GM18511 (cell line): ENCODE measurements at regions not wholly inside any gene's neighbourhood (a gene's known extent, or its start where the extent isn't known, plus 50 kb on each side); places are given as distances from the start of the nearest gene placed in this dataset.

Experiments
- ATAC-seq: cut with Tn5 transposase; IDR thresholded peaks from one replicate; pipeline ENCODE4 v1.9.1; 2021; ENCODE audit warnings: mild to moderate bottlenecking, moderate library complexity; ENCODE audit not compliant: unreplicated experiment

GRCh38 chr12:59088673-59089072 lies 168.4 kb upstream of the LRIG3 start:
- ATAC-seq, result no peak

DNA sequence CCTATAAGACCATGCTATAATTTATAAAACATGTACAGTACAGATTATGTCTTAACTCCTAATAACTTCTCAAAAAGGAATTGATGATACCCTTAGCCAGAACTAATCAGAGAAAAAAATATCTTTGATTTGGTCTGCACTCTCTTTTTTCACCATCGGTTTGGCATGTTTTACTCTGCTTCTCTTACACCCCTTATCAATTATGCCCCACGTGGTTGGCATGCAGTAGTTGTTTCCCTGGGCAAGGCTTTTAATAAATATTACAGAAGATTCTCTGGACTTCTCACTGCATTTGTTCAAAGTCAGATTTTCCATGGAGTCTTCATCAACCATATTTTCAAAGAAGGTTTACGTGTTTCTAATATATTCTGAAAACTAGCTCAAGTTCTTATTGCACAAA lies 167.4 kb upstream of the LRIG3 start:
- ATAC-seq, result no peak

GRCh38 chr12:59087077-59087673 lies 166.9 kb upstream of the LRIG3 start:
- ATAC-seq, result no peak

DNA sequence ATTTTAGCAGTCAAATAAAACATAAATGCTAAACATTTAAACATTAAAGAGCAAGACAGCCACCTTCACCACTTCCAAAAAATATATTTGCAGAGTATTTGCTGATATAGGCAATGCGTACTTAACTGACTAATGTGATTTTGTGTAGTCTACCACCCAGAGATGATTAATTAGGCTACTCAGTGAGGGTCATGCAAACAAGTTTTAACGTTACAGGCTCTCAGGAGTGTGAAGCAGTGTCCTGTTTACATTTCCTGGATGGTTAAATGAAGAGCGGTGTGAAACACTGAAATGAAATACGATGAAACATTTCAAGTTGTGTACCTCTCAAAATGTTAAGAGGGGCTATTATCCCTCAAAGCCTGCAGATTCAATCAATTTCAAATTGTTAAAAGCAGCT lies 165.8 kb upstream of the LRIG3 start:
- ATAC-seq, result no peak

DNA sequence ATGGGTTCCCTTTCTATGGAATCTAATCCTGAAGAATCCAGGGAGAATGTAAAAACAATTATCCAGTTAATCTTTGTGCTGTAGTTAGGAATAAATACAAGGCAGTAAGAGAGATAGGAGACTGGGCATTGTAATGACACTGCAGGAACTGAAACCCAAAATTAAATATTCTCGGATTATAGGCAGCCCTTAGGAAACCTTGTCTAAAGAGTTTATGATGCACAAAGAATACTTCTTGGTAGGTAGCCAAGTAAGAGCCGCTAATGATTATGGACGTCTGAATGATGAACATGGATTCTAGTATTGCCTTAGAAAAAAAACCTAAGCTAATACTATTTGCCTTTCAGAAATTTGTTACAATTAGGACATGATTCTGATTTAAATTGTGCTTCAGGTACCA lies 165.4 kb upstream of the LRIG3 start:
- no peak for ATAC-seq

DNA sequence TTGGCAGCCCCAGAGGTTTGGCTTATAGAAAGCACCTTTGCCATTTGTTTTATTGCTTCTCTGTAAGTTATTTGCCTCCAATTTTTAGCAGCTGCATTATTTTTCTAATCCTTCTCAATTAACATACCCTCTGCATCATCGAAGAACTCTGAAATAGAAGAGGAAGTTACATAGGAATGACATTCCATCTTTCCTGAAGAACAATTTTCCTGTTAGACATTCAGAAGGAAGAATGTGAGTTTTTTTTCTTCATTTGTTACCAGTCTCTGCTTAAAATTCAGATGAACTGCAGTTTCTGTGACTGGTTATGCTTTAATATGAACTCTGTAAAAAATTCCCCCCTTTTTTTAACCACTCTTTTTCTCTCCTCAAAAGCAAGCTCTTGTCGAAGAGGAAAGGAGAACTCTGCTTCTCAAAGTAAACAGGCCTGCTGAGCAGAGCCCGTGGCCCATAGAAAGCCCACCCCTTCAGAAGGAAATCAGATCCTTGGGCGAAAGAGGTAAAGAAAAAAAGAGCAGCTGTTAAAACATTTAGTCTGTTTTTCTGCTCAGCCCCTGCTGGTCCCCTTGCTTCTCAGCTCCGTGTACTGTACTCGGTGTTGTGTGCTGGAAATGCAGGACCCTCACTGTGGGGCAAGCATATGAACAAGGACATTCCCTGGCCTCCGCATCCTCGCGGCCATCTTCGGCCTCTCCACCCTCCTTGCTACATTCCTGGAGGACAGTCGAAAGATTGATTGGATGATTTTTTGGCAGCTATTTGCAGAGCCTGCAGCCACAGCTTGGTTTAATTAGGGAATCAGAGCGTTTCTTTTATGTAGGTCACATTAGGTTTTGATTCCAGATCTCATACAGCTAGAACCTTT lies 164.4 kb upstream of the LRIG3 start:
- ATAC-seq, result no peak

DNA sequence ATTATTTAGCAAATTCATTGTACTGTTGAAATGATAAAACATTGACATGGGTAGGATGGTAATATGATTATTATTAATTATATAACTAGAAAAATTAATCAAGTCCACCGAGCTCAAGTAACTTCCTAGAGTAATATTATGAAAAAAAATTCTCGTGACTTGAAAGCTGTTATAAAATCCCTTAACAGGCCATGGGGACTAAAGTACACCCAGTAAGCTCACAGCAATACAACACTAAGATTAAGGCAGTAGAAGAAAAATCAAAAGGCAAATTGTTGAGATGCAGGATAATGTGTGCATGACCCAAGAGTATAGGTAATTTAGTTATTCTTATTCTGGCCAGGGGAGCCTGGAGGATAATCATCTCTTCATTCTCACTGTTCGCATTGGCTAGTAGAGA lies 162.6 kb upstream of the LRIG3 start:
- no peak for ATAC-seq

DNA sequence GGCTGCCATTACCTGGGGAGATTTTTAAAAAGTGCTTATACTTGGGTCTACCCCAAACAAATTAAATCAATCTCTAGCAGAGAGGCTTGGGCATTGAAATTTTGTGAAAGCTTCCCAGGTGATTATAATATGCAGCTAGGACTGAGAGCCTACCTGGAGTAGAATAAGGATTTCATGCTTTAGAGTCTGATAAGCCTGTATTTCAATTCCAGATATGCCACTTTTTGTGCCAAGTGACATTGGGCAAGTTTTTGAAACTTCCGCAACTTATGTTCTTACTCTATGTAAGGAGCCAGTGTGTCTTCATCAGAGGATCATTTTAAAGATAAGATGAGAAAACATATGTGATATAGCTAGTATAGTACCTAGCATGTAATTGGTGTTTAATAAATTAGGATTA lies 159.8 kb upstream of the LRIG3 start:
- ATAC-seq, result no peak

- no peak for ATAC-seq
Measured at GRCh38 chr12:59079472-59079871, 159.2 kb upstream of the LRIG3 start.

DNA sequence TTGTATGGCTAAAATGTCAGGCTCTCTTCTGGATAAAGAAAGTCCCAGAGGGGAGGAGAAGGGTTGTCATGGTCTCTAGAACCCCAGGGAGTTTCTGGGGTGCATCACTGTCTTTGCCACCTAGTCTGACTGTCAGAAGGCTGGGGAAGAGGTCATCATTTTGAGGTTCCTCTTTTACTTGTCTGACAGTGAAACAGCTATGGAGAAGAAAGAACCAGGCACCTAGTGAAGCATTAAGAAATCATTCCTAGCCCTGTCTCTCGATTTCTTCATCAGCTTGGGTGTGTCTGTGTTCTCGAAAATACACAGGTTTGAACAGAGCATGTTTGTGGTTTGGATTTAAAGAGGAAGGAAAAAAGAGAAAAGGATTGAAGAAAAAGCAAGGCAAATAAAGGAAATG lies 158.7 kb upstream of the LRIG3 start:
- ATAC-seq, result no peak

DNA sequence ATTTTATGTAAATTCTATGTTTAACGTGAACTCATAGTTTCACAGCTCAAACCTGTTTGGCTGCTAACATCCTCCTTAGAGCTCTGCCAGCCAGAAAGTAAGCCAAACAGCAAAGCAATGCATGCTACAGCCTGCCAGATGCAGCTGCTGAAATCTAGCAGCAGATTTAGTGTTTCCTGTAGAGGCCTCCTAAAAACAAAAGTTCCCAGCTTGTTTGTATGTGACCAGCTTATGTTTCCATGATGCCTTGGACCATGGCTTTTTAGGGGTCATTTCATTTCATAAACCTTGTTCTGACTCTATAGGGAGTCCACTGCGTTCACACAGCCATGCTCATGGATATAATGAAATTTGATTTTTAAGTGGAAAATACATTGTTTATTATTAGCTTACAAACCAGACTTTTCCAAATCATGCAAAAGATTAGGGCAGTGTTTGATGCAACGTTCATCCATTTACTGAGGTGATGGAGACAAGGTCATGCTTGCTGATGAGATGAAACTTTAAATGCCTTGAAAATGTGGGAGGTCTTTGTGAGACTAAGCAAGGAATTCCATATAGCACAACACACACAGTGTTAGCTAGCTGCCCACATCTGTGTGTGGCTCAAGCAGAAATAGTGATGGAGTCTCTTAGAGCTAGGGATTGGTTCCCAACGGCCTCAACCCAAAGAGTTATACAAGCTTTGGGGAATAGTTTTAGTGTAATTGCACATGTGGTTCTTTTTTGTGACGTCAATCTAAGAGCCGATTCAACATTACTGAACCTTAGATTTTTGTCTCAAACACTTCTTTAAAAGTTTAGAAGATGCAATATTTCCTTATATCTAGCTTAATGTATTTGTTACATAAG lies 157.5 kb upstream of the LRIG3 start:
- ATAC-seq, result no peak

DNA sequence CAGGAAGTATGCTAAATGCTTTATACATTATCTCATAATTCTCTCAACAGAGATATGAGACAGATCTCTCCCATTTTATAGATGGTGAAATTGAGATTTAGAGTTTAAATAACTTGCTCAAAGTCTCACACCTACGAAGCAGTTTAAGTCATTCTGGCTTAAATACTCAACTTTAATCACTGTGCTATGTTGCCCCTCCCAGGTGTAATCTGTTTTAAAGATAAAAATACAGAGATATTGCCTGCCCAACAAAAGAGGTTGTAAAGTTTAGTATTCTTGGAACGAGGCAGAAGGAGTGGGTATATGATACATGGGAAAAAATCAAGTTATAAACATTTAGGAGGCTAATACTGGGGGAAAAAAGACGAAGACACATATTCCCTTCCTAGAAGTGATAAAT lies 156.8 kb upstream of the LRIG3 start:
- ATAC-seq, result no peak

DNA sequence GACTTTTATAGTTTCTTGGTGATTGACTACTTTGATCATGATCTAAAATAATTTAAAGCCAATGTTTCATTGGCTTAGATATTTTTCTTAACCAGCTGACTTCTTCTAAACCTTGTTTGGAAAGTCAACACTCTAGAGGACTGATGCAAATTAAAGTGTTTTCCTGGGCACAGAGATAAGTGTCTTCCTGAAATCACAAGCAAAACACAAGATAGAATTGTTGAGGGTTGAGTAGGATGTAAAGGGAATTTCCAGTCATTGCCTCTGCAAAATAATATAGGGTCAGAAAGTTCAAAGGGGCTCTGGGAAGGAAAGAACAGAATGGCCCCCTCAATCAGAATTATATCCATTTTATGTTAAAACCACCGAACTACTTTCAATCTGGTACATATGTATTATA lies 156.3 kb upstream of the LRIG3 start:
- ATAC-seq, result no peak

DNA sequence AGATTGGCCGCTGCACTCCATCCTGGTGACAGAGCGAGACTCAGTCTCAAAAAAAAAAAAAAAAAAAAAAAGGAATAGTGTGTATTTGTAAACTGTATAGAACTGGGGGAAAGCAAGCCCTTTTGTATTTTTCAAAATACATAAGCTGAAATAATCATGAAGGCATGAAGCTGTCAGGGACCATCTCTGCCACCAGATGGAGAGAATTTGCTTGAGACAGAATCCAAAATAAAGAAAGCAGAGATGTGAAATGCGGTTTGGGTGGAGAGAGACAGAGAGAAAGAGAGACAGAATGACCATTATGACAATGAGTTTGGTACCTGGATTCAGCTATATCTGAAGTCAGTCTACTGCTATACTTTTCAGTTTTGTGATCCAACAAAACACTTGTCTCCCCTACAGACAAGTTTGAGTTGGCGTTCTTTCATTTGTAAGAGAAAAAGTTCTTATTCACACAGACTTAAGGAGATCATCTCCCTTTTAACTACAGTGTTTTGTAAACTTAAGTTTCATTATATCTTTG lies 155.7 kb upstream of the LRIG3 start:
- no peak for ATAC-seq

- no peak for ATAC-seq
Measured at GRCh38 chr12:59075141-59075540, 154.8 kb upstream of the LRIG3 start.

- ATAC-seq, result no peak
Measured at GRCh38 chr12:59070322-59070933, 150.1 kb upstream of the LRIG3 start.

- no peak for ATAC-seq
Measured at GRCh38 chr12:59069516-59069915, 149.2 kb upstream of the LRIG3 start.

DNA sequence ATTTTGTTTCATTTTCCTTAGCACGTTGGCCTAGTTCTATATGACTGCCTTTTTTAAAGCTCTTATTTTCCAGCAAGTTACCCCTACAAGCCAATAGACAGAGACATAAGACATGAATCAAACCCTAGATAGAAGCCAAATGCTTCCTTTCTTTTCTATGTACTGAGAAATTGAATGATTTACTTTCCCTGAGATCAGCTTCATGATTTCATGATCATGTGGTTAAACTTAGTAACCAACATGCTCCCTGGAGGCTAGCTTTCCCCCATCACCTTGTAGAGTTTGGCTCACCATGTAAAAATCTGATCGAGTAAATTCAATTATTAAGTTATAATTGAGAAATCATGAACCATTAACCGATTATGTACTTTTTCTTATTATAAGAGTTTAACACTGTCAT lies 148.1 kb upstream of the LRIG3 start:
- no peak for ATAC-seq

DNA sequence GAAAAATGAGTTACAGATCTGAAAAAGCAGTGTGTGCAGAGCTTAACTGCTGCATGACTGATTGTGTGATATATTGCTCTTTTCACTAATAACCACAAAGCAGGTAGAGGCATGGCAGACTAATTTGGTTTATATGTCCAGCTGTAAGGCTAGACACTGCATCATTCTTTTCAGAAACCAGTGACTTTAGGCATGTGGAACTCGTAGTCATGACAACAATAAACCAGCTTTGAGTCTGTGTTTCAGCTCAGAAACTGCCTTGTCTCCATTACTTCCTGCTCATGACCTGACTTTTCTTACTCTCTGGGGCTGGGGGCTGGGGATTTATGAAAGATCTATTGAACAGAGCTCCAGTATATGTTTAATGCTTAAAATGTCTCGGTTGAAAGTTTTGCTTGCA lies 146.8 kb upstream of the LRIG3 start:
- peak; percentile 70 for ATAC-seq

GRCh38 chr12:59066445-59066844 lies 146.1 kb upstream of the LRIG3 start:
- ATAC-seq, result no peak
